ENCODE measurements at regions not wholly inside any gene's neighbourhood (a gene's known extent, or its start where the extent isn't known, plus 50 kb on each side); places are given as distances from the start of the nearest gene placed in this dataset.

GRCh38 chr13:68056816-68057710 lies 826.9 kb upstream of the PCDH9 start:
- TF ChIP-seq, protein P1, sequence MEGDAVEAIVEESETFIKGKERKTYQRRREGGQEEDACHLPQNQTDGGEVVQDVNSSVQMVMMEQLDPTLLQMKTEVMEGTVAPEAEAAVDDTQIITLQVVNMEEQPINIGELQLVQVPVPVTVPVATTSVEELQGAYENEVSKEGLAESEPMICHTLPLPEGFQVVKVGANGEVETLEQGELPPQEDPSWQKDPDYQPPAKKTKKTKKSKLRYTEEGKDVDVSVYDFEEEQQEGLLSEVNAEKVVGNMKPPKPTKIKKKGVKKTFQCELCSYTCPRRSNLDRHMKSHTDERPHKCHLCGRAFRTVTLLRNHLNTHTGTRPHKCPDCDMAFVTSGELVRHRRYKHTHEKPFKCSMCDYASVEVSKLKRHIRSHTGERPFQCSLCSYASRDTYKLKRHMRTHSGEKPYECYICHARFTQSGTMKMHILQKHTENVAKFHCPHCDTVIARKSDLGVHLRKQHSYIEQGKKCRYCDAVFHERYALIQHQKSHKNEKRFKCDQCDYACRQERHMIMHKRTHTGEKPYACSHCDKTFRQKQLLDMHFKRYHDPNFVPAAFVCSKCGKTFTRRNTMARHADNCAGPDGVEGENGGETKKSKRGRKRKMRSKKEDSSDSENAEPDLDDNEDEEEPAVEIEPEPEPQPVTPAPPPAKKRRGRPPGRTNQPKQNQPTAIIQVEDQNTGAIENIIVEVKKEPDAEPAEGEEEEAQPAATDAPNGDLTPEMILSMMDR (IDR thresholded peaks at IDR 0.05): no peak
- TF ChIP-seq POLR2A (IDR thresholded peaks at IDR 0.05): no peak
